ENCODE measurements at regions not wholly inside any gene's neighbourhood (a gene's known extent, or its start where the extent isn't known, plus 50 kb on each side); places are given as distances from the start of the nearest gene placed in this dataset.

GRCh38 chr1:60427701-60428100 is 354.1 kb upstream of the C1orf87 start:
- no peak overlapping the region for H3K27ac ChIP-seq (ENCODE audit: low read depth in 2 of 2, low read length in 1 of 2)
- H3K27me3 ChIP-seq (ENCODE audit: control insufficient read depth in 1 of 2, insufficient read depth in 2 of 2, low read length in 2 of 2) = no peaks in the 10 kb centered on the region
- WGBS, 2 donors = 79 to 82% methylated on average over 2 of the region's 2 CpGs
- H3K4me3 ChIP-seq (ENCODE audit: low read depth in 1 of 2, low read length in 2 of 2) = no peak overlapping the region
- no peaks in the 10 kb centered on the region for H3K9me3 ChIP-seq (ENCODE audit: control insufficient read depth in 2 of 2, insufficient read depth in 1 of 2, low read depth in 1 of 2, low read length in 1 of 2)
- H3K4me1 ChIP-seq (ENCODE audit: control insufficient read depth in 2 of 2, insufficient read depth in 2 of 2, low read length in 1 of 2) = no peaks in the 10 kb centered on the region
- no peaks in the 10 kb centered on the region for H3K36me3 ChIP-seq (ENCODE audit: control insufficient read depth in 2 of 2, insufficient read depth in 2 of 2, low read length in 1 of 2)

- Histone ChIP-seq H3K27ac (ENCODE audit: low read depth in 2 of 2, low read length in 1 of 2) (no peak overlapping the region), H3K27me3 (ENCODE audit: control insufficient read depth in 1 of 2, insufficient read depth in 2 of 2, low read length in 2 of 2) (no peaks in the 10 kb centered on the region), H3K9me3 (ENCODE audit: control insufficient read depth in 2 of 2, insufficient read depth in 1 of 2, low read depth in 1 of 2, low read length in 1 of 2) (no peaks in the 10 kb centered on the region), H3K36me3 (ENCODE audit: control insufficient read depth in 2 of 2, insufficient read depth in 2 of 2, low read length in 1 of 2) (no peaks in the 10 kb centered on the region), H3K4me1 (ENCODE audit: control insufficient read depth in 2 of 2, insufficient read depth in 2 of 2, low read length in 1 of 2) (no peaks in the 10 kb centered on the region), H3K4me3 (ENCODE audit: low read depth in 1 of 2, low read length in 2 of 2) (no peak overlapping the region)
- 76 to 79% methylated on average over 4 of the region's 4 CpGs for WGBS, 2 donors
Observed at GRCh38 chr1:60427194-60427593, 353.6 kb upstream of the C1orf87 start.

DNA sequence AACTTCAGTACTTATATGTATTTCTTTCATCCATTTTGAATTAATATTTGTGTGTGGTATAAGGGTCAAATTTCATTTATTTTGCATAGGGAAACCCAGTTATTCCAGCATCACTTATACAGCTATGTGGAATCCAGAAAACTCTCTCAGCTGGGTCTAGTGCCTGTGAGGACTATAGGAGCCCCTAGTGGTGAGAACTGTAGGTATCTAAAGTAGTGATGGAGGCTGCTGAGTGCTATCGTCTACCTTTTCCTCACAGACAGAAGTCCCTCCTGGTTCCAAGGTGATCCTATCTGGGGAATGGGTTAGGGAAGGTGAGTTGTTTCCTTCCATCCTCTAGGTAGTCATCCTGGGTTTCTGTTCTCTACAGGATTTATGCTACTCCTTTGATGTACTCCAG is 352.0 kb upstream of the C1orf87 start:
- Histone ChIP-seq H3K36me3 (ENCODE audit: control insufficient read depth in 2 of 2, insufficient read depth in 2 of 2, low read length in 1 of 2) (no peaks in the 10 kb centered on the region), H3K4me3 (ENCODE audit: low read depth in 1 of 2, low read length in 2 of 2) (no peak overlapping the region), H3K4me1 (ENCODE audit: control insufficient read depth in 2 of 2, insufficient read depth in 2 of 2, low read length in 1 of 2) (no peaks in the 10 kb centered on the region), H3K27me3 (ENCODE audit: control insufficient read depth in 1 of 2, insufficient read depth in 2 of 2, low read length in 2 of 2) (no peaks in the 10 kb centered on the region), H3K9me3 (ENCODE audit: control insufficient read depth in 2 of 2, insufficient read depth in 1 of 2, low read depth in 1 of 2, low read length in 1 of 2) (peaks cover 0 to 3% of the 10 kb centered on the region in 2 donors), H3K27ac (ENCODE audit: low read depth in 2 of 2, low read length in 1 of 2) (no peak overlapping the region)
- WGBS, 2 donors = 85 to 95% methylated on average over 1 of the region's 1 CpG

GRCh38 chr1:60423146-60423780 is 349.7 kb upstream of the C1orf87 start:
- Histone ChIP-seq H3K4me1 (ENCODE audit: control insufficient read depth in 2 of 2, insufficient read depth in 2 of 2, low read length in 1 of 2) (no peaks in the 10 kb centered on the region), H3K9me3 (ENCODE audit: control insufficient read depth in 2 of 2, insufficient read depth in 1 of 2, low read depth in 1 of 2, low read length in 1 of 2) (peaks cover 0 to 3% of the 10 kb centered on the region in 2 donors), H3K27ac (ENCODE audit: low read depth in 2 of 2, low read length in 1 of 2) (no peak overlapping the region), H3K4me3 (ENCODE audit: low read depth in 1 of 2, low read length in 2 of 2) (no peak overlapping the region), H3K36me3 (ENCODE audit: control insufficient read depth in 2 of 2, insufficient read depth in 2 of 2, low read length in 1 of 2) (no peaks in the 10 kb centered on the region), H3K27me3 (ENCODE audit: control insufficient read depth in 1 of 2, insufficient read depth in 2 of 2, low read length in 2 of 2) (no peaks in the 10 kb centered on the region)
- WGBS, 2 donors = 22 to 26% methylated on average over 5 of the region's 5 CpGs

DNA sequence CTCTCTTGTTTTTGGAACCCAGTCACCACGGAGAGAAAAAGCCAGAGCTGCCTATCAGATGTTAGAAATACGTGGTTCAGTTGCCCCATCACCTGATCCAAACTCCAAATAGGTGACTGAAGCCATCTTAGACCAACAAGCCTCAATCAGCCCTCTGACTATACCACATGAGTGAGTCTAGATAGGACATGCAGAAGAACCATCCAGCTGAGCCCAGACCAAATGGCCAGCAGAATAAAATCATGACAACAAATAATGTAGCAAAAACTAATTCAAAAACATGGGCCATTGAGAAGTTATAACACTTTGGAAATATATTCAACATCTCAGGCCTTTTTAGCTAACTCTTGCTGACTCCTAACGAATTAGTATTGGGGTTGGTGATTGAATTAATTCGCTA is 348.4 kb upstream of the C1orf87 start:
- H3K4me3 ChIP-seq (ENCODE audit: low read depth in 1 of 2, low read length in 2 of 2) = no peak overlapping the region
- WGBS, 2 donors = 76 to 86% methylated on average over 4 of the region's 4 CpGs
- H3K27ac ChIP-seq (ENCODE audit: low read depth in 2 of 2, low read length in 1 of 2) = no peak overlapping the region
- no peaks in the 10 kb centered on the region for H3K36me3 ChIP-seq (ENCODE audit: control insufficient read depth in 2 of 2, insufficient read depth in 2 of 2, low read length in 1 of 2)
- no peaks in the 10 kb centered on the region for H3K4me1 ChIP-seq (ENCODE audit: control insufficient read depth in 2 of 2, insufficient read depth in 2 of 2, low read length in 1 of 2)
- H3K27me3 ChIP-seq (ENCODE audit: control insufficient read depth in 1 of 2, insufficient read depth in 2 of 2, low read length in 2 of 2) = no peaks in the 10 kb centered on the region
- peaks cover 0 to 3% of the 10 kb centered on the region in 2 donors for H3K9me3 ChIP-seq (ENCODE audit: control insufficient read depth in 2 of 2, insufficient read depth in 1 of 2, low read depth in 1 of 2, low read length in 1 of 2)

DNA sequence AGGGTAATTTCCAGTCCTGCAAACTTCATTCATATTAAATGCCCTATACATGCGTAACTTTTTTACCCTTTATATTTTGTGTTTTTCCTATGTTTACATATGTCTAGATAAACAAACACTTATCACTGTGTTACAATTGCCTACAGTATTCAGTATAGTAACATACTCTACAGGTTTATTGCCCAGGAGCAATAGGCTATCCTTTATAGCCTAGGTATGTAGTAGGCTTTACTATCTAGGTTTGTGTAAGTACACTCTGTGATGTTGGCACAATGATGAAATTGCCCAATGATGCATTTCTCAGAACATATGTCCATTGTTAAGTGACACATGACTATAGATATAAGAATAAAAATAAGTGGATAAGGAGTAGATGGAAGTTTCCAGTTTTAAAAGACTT is 345.5 kb upstream of the C1orf87 start:
- WGBS, 2 donors = 96 to 97% methylated on average over 1 of the region's 1 CpG
- Histone ChIP-seq H3K4me3 (ENCODE audit: low read depth in 1 of 2, low read length in 2 of 2) (no peak overlapping the region), H3K9me3 (ENCODE audit: control insufficient read depth in 2 of 2, insufficient read depth in 1 of 2, low read depth in 1 of 2, low read length in 1 of 2) (peaks cover 0 to 3% of the 10 kb centered on the region in 2 donors), H3K27me3 (ENCODE audit: control insufficient read depth in 1 of 2, insufficient read depth in 2 of 2, low read length in 2 of 2) (no peaks in the 10 kb centered on the region), H3K4me1 (ENCODE audit: control insufficient read depth in 2 of 2, insufficient read depth in 2 of 2, low read length in 1 of 2) (no peaks in the 10 kb centered on the region), H3K36me3 (ENCODE audit: control insufficient read depth in 2 of 2, insufficient read depth in 2 of 2, low read length in 1 of 2) (no peaks in the 10 kb centered on the region), H3K27ac (ENCODE audit: low read depth in 2 of 2, low read length in 1 of 2) (no peak overlapping the region)

GRCh38 chr1:60415696-60416095 is 342.1 kb upstream of the C1orf87 start:
- Histone ChIP-seq H3K36me3 (ENCODE audit: control insufficient read depth in 2 of 2, insufficient read depth in 2 of 2, low read length in 1 of 2) (no peaks in the 10 kb centered on the region), H3K4me3 (ENCODE audit: low read depth in 1 of 2, low read length in 2 of 2) (no peak overlapping the region), H3K9me3 (ENCODE audit: control insufficient read depth in 2 of 2, insufficient read depth in 1 of 2, low read depth in 1 of 2, low read length in 1 of 2) (no peaks in the 10 kb centered on the region), H3K4me1 (ENCODE audit: control insufficient read depth in 2 of 2, insufficient read depth in 2 of 2, low read length in 1 of 2) (no peaks in the 10 kb centered on the region), H3K27ac (ENCODE audit: low read depth in 2 of 2, low read length in 1 of 2) (no peak overlapping the region), H3K27me3 (ENCODE audit: control insufficient read depth in 1 of 2, insufficient read depth in 2 of 2, low read length in 2 of 2) (no peaks in the 10 kb centered on the region)

DNA sequence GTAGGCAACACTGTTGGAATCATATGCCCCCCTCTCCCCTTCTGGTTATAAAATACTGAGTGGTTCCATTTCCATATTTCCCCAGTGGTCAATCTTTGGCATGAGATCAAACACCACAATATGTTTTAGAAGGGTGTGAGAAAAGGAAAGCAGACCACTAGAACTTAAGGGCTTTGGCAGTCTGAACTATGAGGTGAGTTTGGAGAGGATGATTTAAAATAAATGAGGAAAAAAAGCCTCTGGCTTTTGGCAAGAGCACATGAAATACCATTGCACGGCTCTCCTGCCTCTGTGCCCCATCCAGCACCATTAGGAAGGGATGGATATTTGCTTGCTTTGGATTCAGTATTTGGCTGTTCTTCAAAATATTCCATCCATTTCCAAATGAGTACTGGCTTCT is 339.5 kb upstream of the C1orf87 start:
- H3K36me3 ChIP-seq (ENCODE audit: control insufficient read depth in 2 of 2, insufficient read depth in 2 of 2, low read length in 1 of 2) = no peaks in the 10 kb centered on the region
- H3K27me3 ChIP-seq (ENCODE audit: control insufficient read depth in 1 of 2, insufficient read depth in 2 of 2, low read length in 2 of 2) = no peaks in the 10 kb centered on the region
- H3K4me3 ChIP-seq (ENCODE audit: low read depth in 1 of 2, low read length in 2 of 2) = no peak overlapping the region
- WGBS, 2 donors = 22 to 45% methylated on average over 1 of the region's 1 CpG
- H3K27ac ChIP-seq (ENCODE audit: low read depth in 2 of 2, low read length in 1 of 2) = no peak overlapping the region
- H3K9me3 ChIP-seq (ENCODE audit: control insufficient read depth in 2 of 2, insufficient read depth in 1 of 2, low read depth in 1 of 2, low read length in 1 of 2) = no peaks in the 10 kb centered on the region
- H3K4me1 ChIP-seq (ENCODE audit: control insufficient read depth in 2 of 2, insufficient read depth in 2 of 2, low read length in 1 of 2) = no peaks in the 10 kb centered on the region

GRCh38 chr1:60411591-60411990 is 338.0 kb upstream of the C1orf87 start:
- Histone ChIP-seq H3K27me3 (ENCODE audit: control insufficient read depth in 1 of 2, insufficient read depth in 2 of 2, low read length in 2 of 2) (no peaks in the 10 kb centered on the region), H3K36me3 (ENCODE audit: control insufficient read depth in 2 of 2, insufficient read depth in 2 of 2, low read length in 1 of 2) (no peaks in the 10 kb centered on the region), H3K9me3 (ENCODE audit: control insufficient read depth in 2 of 2, insufficient read depth in 1 of 2, low read depth in 1 of 2, low read length in 1 of 2) (no peaks in the 10 kb centered on the region), H3K27ac (ENCODE audit: low read depth in 2 of 2, low read length in 1 of 2) (no peak overlapping the region), H3K4me1 (ENCODE audit: control insufficient read depth in 2 of 2, insufficient read depth in 2 of 2, low read length in 1 of 2) (no peaks in the 10 kb centered on the region), H3K4me3 (ENCODE audit: low read depth in 1 of 2, low read length in 2 of 2) (no peak overlapping the region)
- 37 to 42% methylated on average over 2 of the region's 2 CpGs for WGBS, 2 donors

- H3K36me3 ChIP-seq (ENCODE audit: control insufficient read depth in 2 of 2, insufficient read depth in 2 of 2, low read length in 1 of 2) = no peaks in the 10 kb centered on the region
- H3K4me1 ChIP-seq (ENCODE audit: control insufficient read depth in 2 of 2, insufficient read depth in 2 of 2, low read length in 1 of 2) = no peaks in the 10 kb centered on the region
- no peak overlapping the region for H3K4me3 ChIP-seq (ENCODE audit: low read depth in 1 of 2, low read length in 2 of 2)
- H3K9me3 ChIP-seq (ENCODE audit: control insufficient read depth in 2 of 2, insufficient read depth in 1 of 2, low read depth in 1 of 2, low read length in 1 of 2) = no peaks in the 10 kb centered on the region
- H3K27ac ChIP-seq (ENCODE audit: low read depth in 2 of 2, low read length in 1 of 2) = no peak overlapping the region
- H3K27me3 ChIP-seq (ENCODE audit: control insufficient read depth in 1 of 2, insufficient read depth in 2 of 2, low read length in 2 of 2) = no peaks in the 10 kb centered on the region
- 42 to 66% methylated on average over 4 of the region's 4 CpGs for WGBS, 2 donors
Observed at GRCh38 chr1:60402816-60403215, 329.2 kb upstream of the C1orf87 start.
